GM23338 (cell line): ENCODE measurements at regions not wholly inside any gene's neighbourhood (a gene's known extent, or its start where the extent isn't known, plus 50 kb on each side); places are given as distances from the start of the nearest gene placed in this dataset.

ENCODE experiments used
- ATAC-seq: fragments of 200-7000 bp; cut with Tn5 transposase; 3 replicates; pipeline ENCODE4 v1.9.1; 2020
- DNase-seq: peaks from one replicate; pipeline ENCODE4 v3.0.0-alpha.2; 2015; ENCODE audit warnings: low spot score
- H2AFZ ChIP-seq: fragments of 200-600 bp; sonication (generic); 2 replicates; pipeline ENCODE4 v1.8.0; 2016; ENCODE audit warnings: antibody characterized with exemption, mild to moderate bottlenecking, moderate library complexity
- H3F3A ChIP-seq: fragments of 200-600 bp; sonication (generic); replicated peaks from 2 replicates; pipeline ENCODE4 v1.8.0; 2017; ENCODE audit warnings: antibody characterized with exemption, mixed run types, low read depth
- H3K27ac ChIP-seq: fragments of 200-600 bp; sonication (generic); 2 replicates; pipeline ENCODE4 v1.6.1; 2016; ENCODE audit warnings: low read depth
- H3K27me3 ChIP-seq: fragments of 200-600 bp; sonication (generic); 2 replicates; pipeline ENCODE4 v1.8.0; 2016; ENCODE audit warnings: mild to moderate bottlenecking, mixed run types, moderate library complexity; ENCODE audit not compliant: insufficient read depth
- H3K36me3 ChIP-seq: fragments of 200-600 bp; sonication (generic); 2 replicates; pipeline ENCODE4 v1.8.0; 2016; ENCODE audit warnings: mild to moderate bottlenecking; ENCODE audit not compliant: insufficient read depth
- H3K4me1 ChIP-seq: fragments of 200-600 bp; sonication (generic); 2 replicates; pipeline ENCODE4 v1.8.0; 2016; ENCODE audit warnings: mild to moderate bottlenecking, moderate library complexity; ENCODE audit not compliant: insufficient read depth
- H3K4me2 ChIP-seq: fragments of 200-600 bp; sonication (generic); 2 replicates; pipeline ENCODE4 v1.7.1; 2017; ENCODE audit warnings: mixed run types
- H3K4me3 ChIP-seq: fragments of 200-600 bp; sonication (generic); 2 replicates; pipeline ENCODE4 v1.6.1; 2016; ENCODE audit warnings: mixed run types
- H3K79me2 ChIP-seq: fragments of 200-600 bp; sonication (generic); replicated peaks from 2 replicates; pipeline ENCODE4 v1.8.0; 2017; ENCODE audit warnings: mild to moderate bottlenecking; ENCODE audit not compliant: insufficient read depth
- H3K9me2 ChIP-seq: fragments of 200-600 bp; sonication (generic); 2 replicates; pipeline ENCODE4 v1.8.0; 2017; ENCODE audit not compliant: insufficient read depth
- H4K20me1 ChIP-seq: fragments of 200-600 bp; sonication (generic); replicated peaks from 2 replicates; pipeline ENCODE4 v1.8.0; 2017; ENCODE audit warnings: mild to moderate bottlenecking; ENCODE audit not compliant: insufficient read depth
- H3K27ac Mint-ChIP-seq: 2 replicates; pipeline ENCODE4 v1.8.0; 2020; ENCODE audit warnings: inconsistent platforms, mild to moderate bottlenecking, moderate library complexity, mixed read lengths
- H3K27me3 Mint-ChIP-seq: 3 replicates; pipeline ENCODE4 v1.8.0; 2022; ENCODE audit warnings: low read depth, mild to moderate bottlenecking, moderate library complexity, mixed read lengths, inconsistent platforms; ENCODE audit not compliant: insufficient read depth, poor library complexity
- H3K36me3 Mint-ChIP-seq: 3 replicates; pipeline ENCODE4 v1.8.0; 2021; ENCODE audit warnings: low read depth, mild to moderate bottlenecking, inconsistent platforms, moderate library complexity, mixed read lengths
- H3K4me1 Mint-ChIP-seq: 3 replicates; pipeline ENCODE4 v1.8.0; 2020; ENCODE audit warnings: mild to moderate bottlenecking, inconsistent platforms, mixed read lengths
- H3K4me3 Mint-ChIP-seq: 3 replicates; pipeline ENCODE4 v1.8.0; 2021; ENCODE audit warnings: moderate library complexity, mild to moderate bottlenecking, inconsistent platforms, mixed read lengths
- H3K9me3 Mint-ChIP-seq: 3 replicates; pipeline ENCODE4 v1.8.0; 2020; ENCODE audit warnings: moderate library complexity, mild to moderate bottlenecking, inconsistent platforms, mixed read lengths
- CREB1 ChIP-seq: fragments of 250-450 bp; sonication (Bioruptor Pico); IDR thresholded peaks from 2 replicates; pipeline ENCODE4 v1.5.0; 2020; ENCODE audit warnings: low read depth, mild to moderate bottlenecking, moderate library complexity
- CTCF ChIP-seq, 2 experiments: fragments of 200-600 bp in 1 of 2; sonication (generic) in 1 of 2; conservative IDR thresholded peaks; 2 replicates each; pipeline versions ENCODE4 v1.5.1 to v1.6.1; 2016 to 2017; ENCODE audit warnings: antibody characterized with exemption in 2 of 2, low read depth in 2 of 2, mild to moderate bottlenecking in 2 of 2, moderate library complexity in 1 of 2
- ETS1 ChIP-seq: IDR thresholded peaks from 2 replicates; pipeline ENCODE4 v1.6.1; 2016; ENCODE audit warnings: antibody characterized with exemption
- EZH2 ChIP-seq: fragments of 200-600 bp; sonication (generic); IDR thresholded peaks from one replicate; pipeline ENCODE4 v1.8.0; 2017; ENCODE audit warnings: antibody characterized with exemption, mild to moderate bottlenecking, low read depth; ENCODE audit not compliant: unreplicated experiment
- EZH2phosphoT487 ChIP-seq: fragments of 200-600 bp; sonication (generic); IDR thresholded peaks from one replicate; pipeline ENCODE4 v1.8.1; 2018; ENCODE audit warnings: antibody characterized with exemption; ENCODE audit not compliant: unreplicated experiment
- JUNB ChIP-seq: IDR thresholded peaks from one replicate; pipeline ENCODE4 v1.6.1; 2016; ENCODE audit warnings: antibody characterized with exemption; ENCODE audit not compliant: unreplicated experiment
- NANOG ChIP-seq: IDR thresholded peaks from 2 replicates; pipeline ENCODE4 v1.6.1; 2016; ENCODE audit warnings: antibody characterized with exemption, borderline replicate concordance
- ZNF114 ChIP-seq: fragments of 250-450 bp; sonication (Bioruptor Pico); IDR thresholded peaks from 2 replicates; pipeline ENCODE4 v1.5.0; 2020; ENCODE audit warnings: mild to moderate bottlenecking, moderate library complexity
- ZNF331 ChIP-seq: fragments of 250-450 bp; sonication (Bioruptor Pico); IDR thresholded peaks from 2 replicates; pipeline ENCODE4 v1.5.0; 2020; ENCODE audit warnings: low read depth, mild to moderate bottlenecking, moderate library complexity
- ZNF462 ChIP-seq: fragments of 250-450 bp; sonication (Bioruptor Pico); IDR thresholded peaks from 2 replicates; pipeline ENCODE4 v1.5.0; 2020; ENCODE audit warnings: mild to moderate bottlenecking, moderate library complexity

- Histone ChIP-seq H3K4me3 (no peak overlapping the region), H3K79me2 (no peaks in the 10 kb centered on the region), H2AFZ (no peak overlapping the region), H3K36me3 (no peaks in the 10 kb centered on the region), H3K4me2 (no peak overlapping the region), H3F3A (0 out of 2 replicates have a peak, but pooled peaks cover 3% of the 10 kb centered on the region), H3K27ac (no peak overlapping the region), H3K4me1 (no peaks in the 10 kb centered on the region), H3K9me2 (no peaks in the 10 kb centered on the region), H3K27me3 (no peaks in the 10 kb centered on the region), H4K20me1 (no peaks in the 10 kb centered on the region)
- TF ChIP-seq ZNF462 (CRISPR knock-in tag) (no peak), JUNB (no peak), EZH2 (no peak), CTCF (conservative IDR thresholded peaks at IDR 0.05; ENCODE audit: low read depth in 2 of 2) (no peak), EZH2phosphoT487 (no peak), ZNF331 (no peak), CREB1 (CRISPR knock-in tag) (no peak), ETS1 (no peak), NANOG (no peak), ZNF114 (CRISPR knock-in tag) (no peak)
- Mint-ChIP-seq H3K36me3 (no peaks in the 10 kb centered on the region), H3K27ac (no peak overlapping the region), H3K4me1 (no peaks in the 10 kb centered on the region), H3K9me3 (no peaks in the 10 kb centered on the region), H3K4me3 (no peak overlapping the region), H3K27me3 (peaks cover 3% of the 10 kb centered on the region)
- DNase-seq (no peak), ATAC-seq (no peak)
Measured at GRCh38 chr1:29828526-29829447, 592.5 kb downstream of the PTPRU start.
